ENCODE measurements at regions not wholly inside any gene's neighbourhood (a gene's known extent, or its start where the extent isn't known, plus 50 kb on each side); places are given as distances from the start of the nearest gene placed in this dataset.

DNA sequence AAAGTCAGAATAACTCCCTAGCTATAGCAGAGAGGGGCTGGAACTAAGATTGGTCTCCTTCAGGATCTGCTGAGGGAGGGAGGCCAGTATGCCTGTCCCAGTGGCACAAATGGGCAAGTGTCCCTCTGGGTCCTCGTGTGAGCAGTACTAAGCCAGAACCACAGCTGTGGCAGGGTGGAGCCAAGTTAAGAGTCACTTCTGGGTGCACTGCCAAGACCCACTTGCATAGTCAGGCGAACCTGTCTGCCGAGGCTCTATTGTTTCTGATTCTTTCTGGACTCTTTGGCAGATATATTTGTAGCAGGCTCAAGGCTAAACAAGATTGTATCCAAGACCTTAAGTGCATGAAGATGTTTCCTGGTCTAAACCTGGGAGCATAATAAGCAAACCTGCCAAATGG, 1123.7 kb upstream of the POU3F4 start:
- TF ChIP-seq ZBTB1 (CRISPR knock-in tag; IDR thresholded peaks at IDR 0.05; ENCODE audit: borderline replicate concordance, low read depth) = no peak
- no peak for TF ChIP-seq ZNF354B (CRISPR knock-in tag; IDR thresholded peaks at IDR 0.05)
- TF ChIP-seq ATF1 (CRISPR knock-in tag; IDR thresholded peaks at IDR 0.05) = no peak
- TF ChIP-seq ATF1 (tag; IDR thresholded peaks at IDR 0.05) = no peak
- no peak for TF ChIP-seq CEBPZ (IDR thresholded peaks at IDR 0.05; ENCODE audit: borderline replicate concordance, low read depth, low read length)
- no peak for TF ChIP-seq CTCF (IDR thresholded peaks at IDR 0.05 in 2 of 3, conservative IDR thresholded peaks at IDR 0.05 in 1 of 3; ENCODE audit: insufficient read depth in 2 of 3, low read depth in 1 of 3, low read length in 3 of 3)
